ENCODE measurements at regions not wholly inside any gene's neighbourhood (a gene's known extent, or its start where the extent isn't known, plus 50 kb on each side); places are given as distances from the start of the nearest gene placed in this dataset.

- Histone ChIP-seq H3K36me3 (replicated peaks in 1 of 2; ENCODE audit: control insufficient read depth in 1 of 2, insufficient read depth in 2 of 2, low read length in 2 of 2) (no peaks in the 10 kb centered on the region), H3K4me3 (replicated peaks in 1 of 3; ENCODE audit: low read depth in 2 of 3, low read length in 3 of 3) (no peak overlapping the region), H4K20me1 (ENCODE audit: insufficient read depth, low read length) (no peaks in the 10 kb centered on the region), H3K4me1 (ENCODE audit: control insufficient read depth in 1 of 2, insufficient read depth in 2 of 2, low read length in 2 of 2) (no peaks in the 10 kb centered on the region), H3K4me2 (replicated peaks; ENCODE audit: extremely low read depth, low read length, poor library complexity, severe bottlenecking) (no peak overlapping the region), H3K9ac (ENCODE audit: insufficient read depth, low read length, poor library complexity, severe bottlenecking) (no peak overlapping the region), H3K27me3 (ENCODE audit: control insufficient read depth in 2 of 2, insufficient read depth in 2 of 2, low read length in 2 of 2) (no peaks in the 10 kb centered on the region), H2AFZ (ENCODE audit: insufficient read depth, low read depth, low read length, poor library complexity, severe bottlenecking) (no peak overlapping the region), H3K27ac (ENCODE audit: low read depth in 1 of 2, low read length in 2 of 2) (no peak overlapping the region), H3K9me3 (replicated peaks in 1 of 2; ENCODE audit: control insufficient read depth in 1 of 2, insufficient read depth in 1 of 2, low read length in 2 of 2) (no peaks in the 10 kb centered on the region), H3K79me2 (ENCODE audit: insufficient read depth, low read length) (no peaks in the 10 kb centered on the region)
- Mint-ChIP-seq H3K4me3 (no peak overlapping the region), H3K27ac (no peak overlapping the region), H3K4me1 (no peaks in the 10 kb centered on the region), H3K36me3 (no peaks in the 10 kb centered on the region), H3K27me3 (ENCODE audit: low read depth in 3 of 3) (peaks cover 5 to 22% (median 13%) of the 10 kb centered on the region in 3 donors), H3K9me3 (peaks cover 0 to 5% (median 0%) of the 10 kb centered on the region in 7 donors)
- no peak for TF ChIP-seq CTCF (IDR thresholded peaks at IDR 0.05)
- DNase-seq: no peak
- WGBS (ENCODE audit: insufficient coverage): 96% methylated on average over 7 of the region's 8 CpGs
- intact Hi-C loops (cut with micrococcal nuclease): no loop called here
These were observed 223.3 kb downstream of the RBM19 start for GRCh38 chr12:113742801-113743200.

- Mint-ChIP-seq H3K27ac (no peak overlapping the region), H3K9me3 (peaks cover 0 to 5% (median 0%) of the 10 kb centered on the region in 7 donors), H3K4me3 (no peak overlapping the region), H3K36me3 (no peaks in the 10 kb centered on the region), H3K4me1 (no peaks in the 10 kb centered on the region), H3K27me3 (ENCODE audit: low read depth in 3 of 3) (peaks cover 6 to 13% (median 7%) of the 10 kb centered on the region in 3 donors)
- DNase-seq: no peak
- intact Hi-C loops (cut with micrococcal nuclease): no loop called here
- Histone ChIP-seq H3K79me2 (ENCODE audit: insufficient read depth, low read length) (no peaks in the 10 kb centered on the region), H3K9me3 (replicated peaks in 1 of 2; ENCODE audit: control insufficient read depth in 1 of 2, insufficient read depth in 1 of 2, low read length in 2 of 2) (no peaks in the 10 kb centered on the region), H3K36me3 (replicated peaks in 1 of 2; ENCODE audit: control insufficient read depth in 1 of 2, insufficient read depth in 2 of 2, low read length in 2 of 2) (no peaks in the 10 kb centered on the region), H3K27me3 (ENCODE audit: control insufficient read depth in 2 of 2, insufficient read depth in 2 of 2, low read length in 2 of 2) (no peaks in the 10 kb centered on the region), H3K27ac (ENCODE audit: low read depth in 1 of 2, low read length in 2 of 2) (no peak overlapping the region), H3K4me1 (ENCODE audit: control insufficient read depth in 1 of 2, insufficient read depth in 2 of 2, low read length in 2 of 2) (no peaks in the 10 kb centered on the region), H3K4me2 (replicated peaks; ENCODE audit: extremely low read depth, low read length, poor library complexity, severe bottlenecking) (no peak overlapping the region), H2AFZ (ENCODE audit: insufficient read depth, low read depth, low read length, poor library complexity, severe bottlenecking) (no peak overlapping the region), H3K9ac (ENCODE audit: insufficient read depth, low read length, poor library complexity, severe bottlenecking) (no peak overlapping the region), H4K20me1 (ENCODE audit: insufficient read depth, low read length) (no peaks in the 10 kb centered on the region), H3K4me3 (replicated peaks in 1 of 3; ENCODE audit: low read depth in 2 of 3, low read length in 3 of 3) (no peak overlapping the region)
- WGBS (ENCODE audit: insufficient coverage): no CpG with 5 or more reads among the region's 1 CpG
- TF ChIP-seq CTCF (IDR thresholded peaks at IDR 0.05): no peak
These were observed 225.4 kb downstream of the RBM19 start for GRCh38 chr12:113740699-113741098.

Data from CD14-positive monocyte (primary cell).